Smooth muscle cell (in vitro differentiated cells): ENCODE measurements at regions not wholly inside any gene's neighbourhood (a gene's known extent, or its start where the extent isn't known, plus 50 kb on each side); places are given as distances from the start of the nearest gene placed in this dataset.

Source experiments
- DNase-seq: peaks from one replicate; lab custom pipeline; 2025; ENCODE audit not compliant: unreplicated experiment; lab: John Stamatoyannopoulos, UW
- H2AFZ ChIP-seq: fragments of 200-600 bp; sonication (generic); 2 replicates; pipeline ENCODE4 v1.6.0; 2016; ENCODE audit warnings: antibody characterized with exemption, low read depth, mild to moderate bottlenecking
- H3F3A ChIP-seq: fragments of 200-600 bp; sonication (generic); 2 replicates; pipeline ENCODE4 v1.6.0; 2017; ENCODE audit warnings: antibody characterized with exemption, low read depth
- H3K27ac ChIP-seq: fragments of 200-600 bp; sonication (generic); 2 replicates; pipeline ENCODE4 v1.5.1; 2016; ENCODE audit warnings: low read depth, mild to moderate bottlenecking
- H3K27me3 ChIP-seq: fragments of 200-600 bp; sonication (generic); 2 replicates; pipeline ENCODE4 v1.6.1; 2016; ENCODE audit warnings: low read depth, mild to moderate bottlenecking
- H3K36me3 ChIP-seq: fragments of 200-600 bp; sonication (generic); 2 replicates; pipeline ENCODE4 v1.5.1; 2016; ENCODE audit warnings: low read depth
- H3K4me1 ChIP-seq: fragments of 200-600 bp; sonication (generic); 2 replicates; pipeline ENCODE4 v1.5.1; 2016; ENCODE audit warnings: low read depth
- H3K4me2 ChIP-seq: fragments of 200-600 bp; sonication (generic); 2 replicates; pipeline ENCODE4 v1.6.0; 2016; ENCODE audit warnings: mild to moderate bottlenecking
- H3K4me3 ChIP-seq: fragments of 200-600 bp; sonication (generic); 2 replicates; pipeline ENCODE4 v1.5.1; 2016; ENCODE audit warnings: mild to moderate bottlenecking
- H3K79me2 ChIP-seq: fragments of 200-600 bp; sonication (generic); 2 replicates; pipeline ENCODE4 v1.6.0; 2016; ENCODE audit warnings: low read depth, mild to moderate bottlenecking
- H3K9ac ChIP-seq: fragments of 200-600 bp; sonication (generic); 2 replicates; pipeline ENCODE4 v1.6.0; 2016; ENCODE audit warnings: low read depth
- H3K9me3 ChIP-seq: fragments of 200-600 bp; sonication (generic); replicated peaks from 2 replicates; pipeline ENCODE4 v1.5.1; 2016; ENCODE audit warnings: low read depth
- H4K20me1 ChIP-seq: fragments of 200-600 bp; sonication (generic); 2 replicates; pipeline ENCODE4 v1.6.0; 2016; ENCODE audit warnings: low read depth
- WGBS: methylation state at CpG from one replicate; pipeline ENCODE4 v1.1.7; 2016; ENCODE audit warnings: low lambda C conversion rate; 5-methylcytosine and 5-hydroxymethylcytosine counted together
- TF ChIP-seq, protein P1 (sequence below): fragments of 200-600 bp; sonication (generic); IDR thresholded peaks from 2 replicates; pipeline ENCODE4 v1.5.1; 2017; ENCODE audit warnings: borderline replicate concordance, mild to moderate bottlenecking, antibody characterized with exemption; ENCODE audit not compliant: insufficient read depth, poor library complexity, severe bottlenecking

DNA sequence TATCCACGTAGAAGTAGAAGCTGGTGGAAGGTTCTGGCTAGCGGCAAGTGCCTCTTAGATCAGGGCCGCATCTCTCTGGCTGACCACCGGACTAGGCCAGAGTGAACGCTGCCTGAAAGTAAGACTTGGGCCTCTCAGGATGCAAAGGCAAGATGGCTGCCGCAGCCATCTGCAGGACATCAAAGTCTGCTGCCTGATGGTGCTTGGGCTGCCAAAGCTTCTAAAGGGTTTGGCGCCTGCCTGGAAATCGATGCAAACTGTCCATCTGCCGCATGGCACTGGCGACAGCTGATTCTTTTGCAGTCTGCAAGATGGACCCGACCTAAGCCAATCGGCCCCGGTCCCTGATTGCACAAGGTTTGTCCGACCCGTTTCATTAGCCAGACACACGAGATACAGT lies 196.7 kb upstream of the TBC1D5 start:
- Histone ChIP-seq H3K27ac (no peak overlapping the region), H2AFZ (no peak overlapping the region), H3K4me1 (peaks cover 12% of the 10 kb centered on the region), H3K27me3 (no peaks in the 10 kb centered on the region), H3F3A (no peaks in the 10 kb centered on the region), H3K9me3 (no peaks in the 10 kb centered on the region), H3K79me2 (no peaks in the 10 kb centered on the region), H3K4me3 (no peak overlapping the region), H3K9ac (no peak overlapping the region), H4K20me1 (peaks cover 7% of the 10 kb centered on the region), H3K36me3 (no peaks in the 10 kb centered on the region), H3K4me2 (no peak overlapping the region)
- TF ChIP-seq, protein P1, sequence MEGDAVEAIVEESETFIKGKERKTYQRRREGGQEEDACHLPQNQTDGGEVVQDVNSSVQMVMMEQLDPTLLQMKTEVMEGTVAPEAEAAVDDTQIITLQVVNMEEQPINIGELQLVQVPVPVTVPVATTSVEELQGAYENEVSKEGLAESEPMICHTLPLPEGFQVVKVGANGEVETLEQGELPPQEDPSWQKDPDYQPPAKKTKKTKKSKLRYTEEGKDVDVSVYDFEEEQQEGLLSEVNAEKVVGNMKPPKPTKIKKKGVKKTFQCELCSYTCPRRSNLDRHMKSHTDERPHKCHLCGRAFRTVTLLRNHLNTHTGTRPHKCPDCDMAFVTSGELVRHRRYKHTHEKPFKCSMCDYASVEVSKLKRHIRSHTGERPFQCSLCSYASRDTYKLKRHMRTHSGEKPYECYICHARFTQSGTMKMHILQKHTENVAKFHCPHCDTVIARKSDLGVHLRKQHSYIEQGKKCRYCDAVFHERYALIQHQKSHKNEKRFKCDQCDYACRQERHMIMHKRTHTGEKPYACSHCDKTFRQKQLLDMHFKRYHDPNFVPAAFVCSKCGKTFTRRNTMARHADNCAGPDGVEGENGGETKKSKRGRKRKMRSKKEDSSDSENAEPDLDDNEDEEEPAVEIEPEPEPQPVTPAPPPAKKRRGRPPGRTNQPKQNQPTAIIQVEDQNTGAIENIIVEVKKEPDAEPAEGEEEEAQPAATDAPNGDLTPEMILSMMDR = no peak
- 96% methylated on average over 16 of the region's 16 CpGs for WGBS
- DNase-seq = no peak

- no peaks in the 10 kb centered on the region for H3F3A ChIP-seq
- H4K20me1 ChIP-seq = peaks cover 3% of the 10 kb centered on the region
- peaks cover 12% of the 10 kb centered on the region for H3K4me1 ChIP-seq
- 88% methylated on average over 3 of the region's 3 CpGs for WGBS
- H3K9ac ChIP-seq = no peak overlapping the region
- H3K79me2 ChIP-seq = no peaks in the 10 kb centered on the region
- H3K4me3 ChIP-seq = no peak overlapping the region
- TF ChIP-seq, protein P1 = no peak
- H2AFZ ChIP-seq = no peak overlapping the region
- H3K27ac ChIP-seq = no peak overlapping the region
- H3K9me3 ChIP-seq = no peaks in the 10 kb centered on the region
- no peak for DNase-seq
- H3K27me3 ChIP-seq = no peaks in the 10 kb centered on the region
- no peaks in the 10 kb centered on the region for H3K36me3 ChIP-seq
- H3K4me2 ChIP-seq = no peak overlapping the region
These were observed 195.9 kb upstream of the TBC1D5 start for GRCh38 chr3:17938313-17938712.

DNA sequence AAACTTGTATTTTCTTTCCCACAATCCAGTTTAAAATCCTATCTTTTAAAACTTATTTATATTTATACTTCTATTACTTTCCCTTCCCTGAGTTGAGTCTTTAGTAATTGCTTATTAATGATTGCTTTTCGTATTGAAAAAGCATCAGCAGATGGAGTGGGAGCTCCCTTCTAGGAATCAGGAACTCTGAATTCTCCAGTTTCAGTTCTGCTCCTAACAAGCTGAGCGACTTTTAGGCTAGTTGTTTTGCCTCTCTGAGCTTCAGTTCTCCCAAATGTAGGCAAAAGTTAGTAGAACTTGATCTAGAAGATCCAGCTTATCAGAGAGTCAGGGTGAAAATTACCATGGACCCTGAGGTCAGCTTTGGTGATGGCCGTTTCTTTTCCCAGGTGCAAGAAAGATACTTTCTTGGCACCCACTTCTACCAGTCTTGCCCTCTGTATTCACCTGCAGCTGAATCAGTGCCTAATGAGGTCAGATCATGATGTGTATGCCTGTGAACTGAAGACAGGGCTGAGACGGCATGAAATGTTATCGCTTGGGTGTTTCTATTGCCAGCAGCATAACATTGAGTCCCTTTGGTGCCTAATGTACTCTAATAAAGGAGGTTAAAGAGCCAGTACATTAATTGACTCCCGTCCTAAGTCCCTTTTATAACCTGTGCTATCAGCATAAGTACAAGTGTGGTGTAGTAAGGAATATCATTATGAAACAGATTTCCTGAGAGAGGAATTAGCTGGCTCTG lies 194.5 kb upstream of the TBC1D5 start:
- no peaks in the 10 kb centered on the region for H3K27me3 ChIP-seq
- H3K79me2 ChIP-seq = no peaks in the 10 kb centered on the region
- no peaks in the 10 kb centered on the region for H4K20me1 ChIP-seq
- H3K4me1 ChIP-seq = peaks cover 5% of the 10 kb centered on the region
- DNase-seq = no peak
- H3K4me3 ChIP-seq = no peak overlapping the region
- H2AFZ ChIP-seq = no peak overlapping the region
- H3F3A ChIP-seq = no peaks in the 10 kb centered on the region
- TF ChIP-seq, protein P1 = no peak
- H3K9ac ChIP-seq = no peak overlapping the region
- 88% methylated on average over 6 of the region's 6 CpGs for WGBS
- H3K27ac ChIP-seq = no peak overlapping the region
- H3K9me3 ChIP-seq = no peaks in the 10 kb centered on the region
- no peak overlapping the region for H3K4me2 ChIP-seq
- no peaks in the 10 kb centered on the region for H3K36me3 ChIP-seq

DNA sequence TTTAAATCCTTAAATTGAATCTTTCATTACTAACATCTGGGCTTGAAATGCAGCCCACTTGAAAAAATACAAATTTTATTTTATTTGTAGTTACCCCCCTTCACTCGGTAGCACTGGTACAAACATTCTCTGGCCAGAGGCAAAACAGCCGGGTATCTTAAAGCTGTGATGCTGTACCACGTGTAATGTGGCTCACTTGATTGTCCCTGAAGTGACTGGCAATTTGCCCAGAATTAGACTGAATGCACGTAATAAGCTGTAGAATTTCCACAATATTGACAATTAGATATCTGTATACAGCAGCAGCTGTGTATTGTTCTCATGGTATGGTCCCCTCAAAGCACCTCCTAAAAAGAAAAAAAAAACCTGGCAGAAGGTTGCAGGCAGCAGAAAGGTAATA lies 192.8 kb upstream of the TBC1D5 start:
- Histone ChIP-seq H3K27me3 (no peaks in the 10 kb centered on the region), H3K4me2 (no peak overlapping the region), H3K79me2 (no peaks in the 10 kb centered on the region), H3K9me3 (no peaks in the 10 kb centered on the region), H3K9ac (no peak overlapping the region), H4K20me1 (no peaks in the 10 kb centered on the region), H2AFZ (no peak overlapping the region), H3K4me1 (peaks cover 5% of the 10 kb centered on the region), H3K36me3 (no peaks in the 10 kb centered on the region), H3K4me3 (no peak overlapping the region), H3K27ac (no peak overlapping the region), H3F3A (no peaks in the 10 kb centered on the region)
- TF ChIP-seq, protein P1 = no peak
- no peak for DNase-seq
- 86% methylated on average over 4 of the region's 4 CpGs for WGBS
